C4-2B (cell line): ENCODE measurements at regions not wholly inside any gene's neighbourhood (a gene's known extent, or its start where the extent isn't known, plus 50 kb on each side); places are given as distances from the start of the nearest gene placed in this dataset.

Experiments used
- ZFX ChIP-seq: fragments of 450-650 bp; IDR thresholded peaks from 2 replicates; pipeline ENCODE4 v1.6.1; 2017
- TF ChIP-seq, protein P1 (sequence below): fragments of 450-650 bp; conservative IDR thresholded peaks from 2 replicates; pipeline ENCODE4 v1.5.1; 2017; ENCODE audit warnings: mild to moderate bottlenecking

- TF ChIP-seq, protein P1, sequence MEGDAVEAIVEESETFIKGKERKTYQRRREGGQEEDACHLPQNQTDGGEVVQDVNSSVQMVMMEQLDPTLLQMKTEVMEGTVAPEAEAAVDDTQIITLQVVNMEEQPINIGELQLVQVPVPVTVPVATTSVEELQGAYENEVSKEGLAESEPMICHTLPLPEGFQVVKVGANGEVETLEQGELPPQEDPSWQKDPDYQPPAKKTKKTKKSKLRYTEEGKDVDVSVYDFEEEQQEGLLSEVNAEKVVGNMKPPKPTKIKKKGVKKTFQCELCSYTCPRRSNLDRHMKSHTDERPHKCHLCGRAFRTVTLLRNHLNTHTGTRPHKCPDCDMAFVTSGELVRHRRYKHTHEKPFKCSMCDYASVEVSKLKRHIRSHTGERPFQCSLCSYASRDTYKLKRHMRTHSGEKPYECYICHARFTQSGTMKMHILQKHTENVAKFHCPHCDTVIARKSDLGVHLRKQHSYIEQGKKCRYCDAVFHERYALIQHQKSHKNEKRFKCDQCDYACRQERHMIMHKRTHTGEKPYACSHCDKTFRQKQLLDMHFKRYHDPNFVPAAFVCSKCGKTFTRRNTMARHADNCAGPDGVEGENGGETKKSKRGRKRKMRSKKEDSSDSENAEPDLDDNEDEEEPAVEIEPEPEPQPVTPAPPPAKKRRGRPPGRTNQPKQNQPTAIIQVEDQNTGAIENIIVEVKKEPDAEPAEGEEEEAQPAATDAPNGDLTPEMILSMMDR: no peak
- TF ChIP-seq ZFX: no peak
These were observed 229.7 kb upstream of the FOXG1 start for GRCh38 chr14:28536889-28537288.
